NCI-H345 (cell line): ENCODE measurements at regions not wholly inside any gene's neighbourhood (a gene's known extent, or its start where the extent isn't known, plus 50 kb on each side); places are given as distances from the start of the nearest gene placed in this dataset.

Experiments
- DNase-seq: peaks from one replicate; lab custom pipeline; 2025; lab: John Stamatoyannopoulos, UW

DNA sequence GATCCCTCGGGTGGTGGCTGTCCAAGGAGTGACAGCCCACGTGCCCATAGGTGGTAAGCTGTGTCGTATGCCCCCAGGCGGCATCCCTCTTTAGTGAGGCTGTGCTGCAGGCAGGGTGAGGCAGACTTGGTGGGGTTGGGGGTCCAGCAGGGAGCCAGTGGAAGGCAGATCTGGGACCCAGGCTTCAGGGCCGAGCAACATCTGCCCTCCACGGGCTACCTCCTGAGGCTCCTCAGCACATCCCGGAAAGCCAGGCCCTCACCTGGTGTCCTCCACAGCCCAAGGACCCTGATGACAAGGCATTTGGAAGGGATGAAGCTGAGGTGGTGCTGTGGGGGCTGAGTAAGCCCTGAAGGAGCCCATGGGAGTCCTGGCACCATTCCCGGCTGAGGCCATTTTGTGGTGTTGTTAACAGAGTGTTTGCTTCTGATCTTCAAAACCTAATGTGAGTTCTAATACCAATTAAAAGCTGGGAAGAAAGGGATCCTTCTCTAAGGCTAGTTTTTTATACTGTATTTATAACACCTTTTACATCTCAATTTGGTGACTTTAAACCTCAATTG, 295.8 kb upstream of the IRX2 start:
- DNase-seq: no peak

DNA sequence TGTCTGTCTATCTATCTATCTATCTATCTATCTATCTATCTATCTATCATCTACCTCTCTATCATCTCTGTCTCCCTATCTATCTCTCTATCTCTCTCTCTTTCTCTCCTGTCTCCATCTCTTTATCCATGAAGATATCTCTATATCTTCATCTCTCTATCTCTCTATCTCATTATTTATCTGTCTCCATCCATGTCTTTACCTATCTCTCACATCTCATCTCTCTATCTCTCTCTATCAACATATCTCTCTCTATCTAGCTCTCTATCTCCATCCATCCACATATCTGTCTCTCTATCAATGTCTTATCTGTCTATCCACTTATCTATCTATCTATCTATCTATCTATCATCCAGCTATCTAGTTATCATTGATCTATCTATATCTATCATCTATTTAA, 292.1 kb upstream of the IRX2 start:
- no peak for DNase-seq

DNA sequence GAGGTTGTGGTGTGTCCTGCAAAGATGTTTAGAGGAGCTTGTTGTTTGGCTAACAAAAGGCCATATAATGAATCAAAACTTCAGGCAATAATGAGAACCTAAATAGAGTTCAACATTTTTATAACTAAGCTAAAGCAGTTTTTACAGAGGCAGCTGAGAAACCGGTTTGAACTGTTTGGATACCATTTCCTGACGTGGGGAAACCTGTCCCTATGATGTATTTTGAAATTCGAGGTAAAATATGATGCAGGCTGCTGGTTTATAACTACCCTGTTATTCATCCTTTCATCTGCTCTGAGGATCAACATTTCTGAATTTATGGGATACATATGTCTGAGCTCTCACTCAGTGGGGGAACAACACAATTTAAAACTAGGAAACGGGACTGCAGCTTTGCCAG, 289.5 kb upstream of the IRX2 start:
- no peak for DNase-seq

DNA sequence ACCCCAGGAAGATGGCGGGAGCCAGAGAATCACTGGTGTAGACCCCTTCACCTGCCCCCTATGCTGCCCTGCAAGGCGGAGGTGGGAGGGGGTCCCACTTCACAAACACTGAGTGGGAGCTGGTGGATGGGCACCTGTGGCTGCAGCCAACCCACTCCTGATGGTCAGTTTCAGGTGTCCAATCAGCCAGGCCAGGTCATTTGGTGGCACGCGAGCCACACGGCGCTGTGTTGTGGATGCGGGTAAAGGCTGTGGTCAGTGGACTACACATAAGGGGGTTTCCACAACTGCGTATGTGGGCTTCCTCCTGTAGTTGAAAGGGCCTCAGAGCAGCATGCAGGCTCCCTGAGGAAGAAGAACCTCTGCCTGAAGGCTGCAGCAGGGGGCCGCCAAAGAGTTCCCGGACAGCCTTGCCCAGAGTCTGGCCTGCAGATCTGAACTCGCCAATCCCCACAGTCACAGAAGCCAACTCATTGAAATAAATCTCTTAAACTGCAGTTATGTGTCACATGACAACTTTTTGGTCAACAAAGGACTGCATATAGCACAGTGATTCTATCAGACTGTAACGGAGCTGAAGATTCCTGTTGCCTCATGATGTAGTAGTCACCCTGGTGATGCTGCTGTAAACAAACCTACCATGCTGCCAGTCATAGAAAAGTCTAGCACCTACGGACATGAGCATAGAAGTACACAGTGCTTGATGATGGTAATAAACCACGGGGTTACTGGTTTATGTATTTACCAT, 284.7 kb upstream of the IRX2 start:
- no peak for DNase-seq

DNA sequence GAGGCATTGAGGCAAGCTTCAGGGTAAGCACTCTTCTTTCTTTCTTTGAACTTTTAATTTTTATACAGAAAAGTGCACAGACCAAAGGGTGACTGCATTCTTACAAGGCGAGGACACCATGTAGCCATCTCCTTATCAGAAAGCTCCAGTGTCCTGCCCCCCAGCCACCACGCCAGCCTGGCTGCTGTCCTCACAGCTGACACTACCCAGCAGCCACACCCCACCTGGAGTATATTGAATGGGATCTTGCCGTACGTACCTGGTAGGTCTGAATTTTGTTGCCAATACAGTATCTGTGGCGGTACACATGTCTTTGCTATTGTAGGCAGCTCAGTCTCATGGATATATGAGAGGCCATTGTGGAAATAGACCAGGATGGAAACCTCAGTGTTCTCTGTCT, 284.0 kb upstream of the IRX2 start:
- no peak for DNase-seq

DNA sequence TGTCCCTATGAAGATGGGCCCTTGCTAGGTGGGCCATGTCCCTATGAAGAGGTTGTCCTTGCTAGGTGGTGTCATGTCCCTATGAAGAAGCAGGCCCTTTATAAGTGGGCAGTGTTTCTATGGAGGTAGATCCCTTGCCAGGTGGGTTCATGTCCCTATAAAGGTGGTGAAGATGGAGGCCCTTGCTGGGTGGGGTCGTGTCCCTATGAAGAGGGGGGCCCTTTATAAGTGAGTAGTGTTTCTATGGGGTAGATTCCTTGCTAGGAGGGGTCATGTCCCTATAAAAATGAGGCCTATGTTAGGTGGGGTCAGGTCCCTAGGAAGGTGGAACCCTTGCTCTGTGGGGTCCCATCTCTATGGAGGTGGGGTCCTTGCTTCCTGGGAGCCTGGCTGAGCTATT, 283.4 kb upstream of the IRX2 start:
- no peak for DNase-seq

DNA sequence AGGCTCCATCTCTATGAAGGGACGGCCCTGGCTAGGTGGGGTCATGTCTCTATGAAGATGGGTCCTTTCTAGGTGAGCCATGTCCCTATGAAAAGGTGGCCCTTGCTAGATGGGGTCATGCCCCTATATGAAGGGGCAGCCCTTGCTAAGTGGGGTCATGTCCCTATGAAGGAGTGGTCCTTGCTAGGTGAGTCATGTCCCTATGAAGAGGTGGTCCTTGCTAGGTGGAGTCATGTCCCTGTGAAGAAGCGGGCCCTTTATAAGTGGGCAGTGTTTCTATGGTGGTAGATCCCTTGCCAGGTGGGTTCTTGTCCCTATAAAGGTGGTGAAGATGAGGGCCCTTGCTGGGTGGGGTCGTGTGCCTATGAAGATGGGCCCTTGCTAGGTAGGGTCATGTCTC, 283.0 kb upstream of the IRX2 start:
- no peak for DNase-seq

DNA sequence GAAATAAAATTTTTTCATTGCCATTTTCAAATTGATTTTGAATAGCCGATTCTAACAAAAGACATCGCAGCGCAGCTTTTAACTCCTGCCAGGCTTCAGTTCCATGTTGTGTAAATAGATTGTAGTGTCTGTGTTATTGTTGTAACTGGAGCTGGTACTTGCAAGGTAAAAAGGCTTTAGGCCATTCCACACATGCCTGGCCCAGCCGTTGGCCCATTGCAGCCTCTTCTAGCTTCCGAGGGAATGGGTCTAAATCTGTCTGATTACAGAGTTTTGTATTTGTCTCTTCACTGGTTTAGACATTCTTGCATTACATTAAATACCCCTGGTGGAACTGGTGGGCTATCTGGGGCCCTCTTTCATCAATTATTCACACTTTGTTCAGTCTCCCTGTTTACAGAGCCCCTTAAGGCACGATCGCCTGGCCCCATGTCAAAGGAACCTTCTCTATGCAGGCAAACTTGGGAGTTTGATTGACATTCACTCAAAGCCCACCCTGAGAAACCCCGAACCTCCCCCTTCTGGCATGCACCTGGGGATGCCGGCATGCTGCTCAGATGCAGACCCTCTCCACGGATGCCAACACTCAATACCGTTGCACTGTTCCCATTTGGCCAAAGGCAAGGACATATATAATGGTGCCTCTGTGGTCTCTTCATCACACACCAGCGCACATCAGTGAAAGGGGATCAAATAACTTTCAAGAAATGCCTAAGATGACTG, 281.7 kb upstream of the IRX2 start:
- DNase-seq: peak; percentile 25

DNA sequence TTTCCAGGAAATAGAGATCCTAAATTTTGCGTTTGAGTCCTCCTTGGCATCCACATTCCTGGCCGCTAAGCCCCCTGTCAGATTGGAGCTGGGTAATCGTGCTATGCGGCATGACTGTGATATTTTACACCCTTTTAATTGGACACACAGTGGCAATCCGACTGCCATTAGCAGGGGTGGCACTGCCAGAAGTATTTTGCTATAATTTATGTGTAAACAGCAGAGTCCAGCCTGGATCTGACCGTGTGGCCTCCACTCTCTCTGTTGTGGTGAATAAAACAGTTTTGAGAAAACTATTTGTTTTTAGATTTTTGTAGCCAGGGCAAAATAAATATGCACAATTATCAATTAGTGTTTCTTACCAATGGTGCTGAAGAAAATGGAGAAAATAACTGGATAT, 281.0 kb upstream of the IRX2 start:
- no peak for DNase-seq

DNA sequence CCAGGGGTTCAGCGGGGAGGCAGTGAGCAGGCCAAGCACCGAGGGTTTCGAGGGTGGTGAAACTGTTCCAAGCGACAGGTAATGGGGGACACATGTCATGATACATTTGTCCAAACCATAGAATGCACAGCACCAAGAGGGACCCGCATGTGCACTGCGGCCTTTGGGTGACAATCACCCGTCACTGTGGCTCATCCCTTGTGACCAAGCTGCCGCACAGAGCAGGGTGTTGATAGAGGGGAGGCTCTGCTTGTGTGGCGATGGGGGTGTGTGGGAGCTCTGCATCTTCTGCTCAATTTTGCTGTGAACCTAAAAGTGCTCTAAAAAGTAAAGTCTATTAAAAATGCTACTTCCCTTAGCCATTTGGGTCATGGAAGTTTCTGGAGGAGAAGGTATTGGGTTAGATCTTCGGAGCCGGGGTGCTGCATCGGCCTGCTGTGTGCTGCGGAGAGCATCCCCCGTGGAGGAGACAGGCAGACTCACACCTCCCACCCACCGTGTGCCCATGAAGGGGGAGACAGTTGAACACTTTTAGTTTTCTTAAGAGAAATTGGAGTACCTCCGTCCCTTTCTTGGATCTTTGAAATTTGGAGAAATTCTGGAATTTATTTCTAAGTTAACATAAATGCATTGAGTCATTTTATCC, 280.4 kb upstream of the IRX2 start:
- DNase-seq: no peak

DNA sequence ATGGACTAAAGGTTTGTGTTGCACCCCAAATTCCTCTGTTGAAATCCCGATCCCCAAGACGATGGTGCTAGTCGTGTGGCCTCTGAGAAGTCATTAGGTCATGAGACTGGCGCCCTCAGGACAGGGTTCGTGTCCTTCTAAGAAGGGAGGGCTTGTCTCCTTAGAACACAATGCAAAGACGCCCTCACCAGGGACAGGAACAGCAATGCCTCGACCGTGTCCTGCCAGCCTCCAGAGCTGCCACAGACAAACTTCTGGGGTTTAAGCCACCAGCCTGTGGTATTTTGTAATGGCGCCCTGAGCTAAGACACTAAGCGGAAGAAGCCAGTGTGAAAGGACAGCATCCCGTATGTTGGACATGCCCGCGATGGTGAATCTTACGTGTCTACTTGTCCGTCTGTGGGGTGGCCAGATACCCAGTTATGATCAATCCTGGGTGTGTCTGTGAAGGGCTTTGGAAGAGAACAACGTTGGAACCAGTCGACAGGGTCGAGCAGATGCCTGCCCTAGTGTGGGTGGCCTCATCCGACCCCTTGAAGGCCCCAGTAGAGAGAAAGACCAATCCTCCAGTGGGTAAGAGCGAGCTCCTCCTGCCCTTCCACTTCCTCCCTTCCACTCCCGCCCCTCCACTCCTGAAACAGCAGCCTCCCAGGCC, 279.2 kb upstream of the IRX2 start:
- DNase-seq: no peak

DNA sequence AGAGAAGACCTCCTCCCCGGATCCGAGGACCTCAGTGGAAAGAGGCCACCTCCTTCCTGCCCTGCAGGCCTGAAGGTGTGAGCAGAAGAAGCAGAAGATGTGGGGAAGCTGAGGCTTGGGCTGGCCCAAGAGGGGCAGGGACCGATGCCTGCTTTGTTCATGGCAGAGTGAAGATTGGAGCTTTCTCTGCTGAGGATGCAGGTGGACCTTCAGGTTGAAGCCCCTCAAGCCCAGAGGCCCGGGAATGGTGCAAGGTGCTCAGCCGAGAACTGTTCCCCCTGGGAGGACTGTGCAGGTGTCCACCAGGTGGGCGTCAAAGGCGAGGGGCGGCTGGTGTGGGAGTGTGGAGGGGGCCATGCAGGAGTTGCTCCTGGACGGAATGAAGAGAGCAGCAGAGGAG, 277.9 kb upstream of the IRX2 start:
- DNase-seq: no peak

DNA sequence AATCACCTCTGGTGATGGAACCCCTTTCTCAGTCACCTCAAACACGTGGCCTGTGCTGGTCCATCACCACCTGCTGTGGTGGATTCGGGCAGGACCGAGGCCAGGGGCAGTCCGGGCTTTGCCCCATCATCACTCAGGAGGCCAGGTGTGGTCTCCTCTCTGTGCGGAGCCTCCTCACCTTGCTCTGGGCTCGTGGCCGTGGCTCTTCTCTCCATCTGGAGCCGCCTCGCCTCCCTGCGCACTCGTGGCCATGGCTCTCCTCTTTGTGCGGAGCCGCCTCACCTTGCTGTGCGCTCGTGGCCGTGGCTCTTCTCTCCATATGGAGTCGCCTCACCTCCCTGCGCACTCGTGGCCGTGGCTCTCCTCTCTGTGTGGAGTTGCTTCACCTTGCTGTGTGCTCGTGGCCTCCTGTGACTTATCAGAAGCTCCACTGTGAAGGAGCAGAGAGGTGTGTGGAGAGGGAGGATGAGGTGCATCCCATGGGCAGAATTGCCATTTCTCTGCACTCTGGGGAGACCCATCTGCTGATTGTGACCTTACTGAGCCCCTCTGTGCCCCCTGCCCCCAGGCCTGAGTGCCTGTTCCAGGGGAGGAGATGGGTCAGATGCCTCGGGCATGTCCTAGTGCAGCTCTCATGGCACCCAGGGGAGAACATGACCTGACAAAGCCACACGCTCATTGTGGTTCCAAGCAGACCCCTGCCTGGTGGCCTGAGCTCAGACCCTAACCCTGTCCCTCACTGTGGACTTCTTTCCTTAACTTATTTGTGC, 276.6 kb upstream of the IRX2 start:
- DNase-seq: no peak

DNA sequence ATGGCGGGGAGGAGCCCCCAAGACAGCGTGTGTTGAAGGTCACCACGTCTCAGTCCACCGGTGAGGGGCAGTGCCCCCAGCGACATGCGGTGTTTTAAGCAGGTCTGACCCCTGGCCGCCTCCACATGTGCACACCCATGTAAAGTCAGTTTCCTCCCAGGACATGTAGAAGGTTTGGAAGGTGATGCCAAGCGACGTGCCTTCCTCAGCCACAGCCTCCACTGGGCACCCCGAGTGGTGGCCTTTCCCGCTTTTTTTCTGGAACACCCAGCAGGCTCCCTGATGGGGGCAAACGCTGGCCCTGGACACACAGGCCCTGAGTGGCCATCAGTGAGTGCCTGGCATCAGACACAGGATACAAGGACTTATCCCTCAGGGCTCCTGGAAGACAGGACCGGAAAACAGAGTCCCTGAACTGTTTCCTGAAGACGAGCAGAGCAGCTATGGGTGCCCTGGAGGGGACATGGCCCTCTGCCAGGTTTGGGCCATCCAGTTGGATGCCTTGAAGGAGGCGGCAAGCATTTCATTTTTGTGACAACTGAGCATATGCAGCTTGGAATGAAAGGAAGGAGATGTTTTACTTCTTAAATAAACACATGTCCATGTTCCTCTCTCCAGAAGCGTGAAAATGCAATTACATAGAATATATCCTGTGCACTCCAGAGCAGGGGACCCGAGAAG, 275.8 kb upstream of the IRX2 start:
- DNase-seq: no peak

DNA sequence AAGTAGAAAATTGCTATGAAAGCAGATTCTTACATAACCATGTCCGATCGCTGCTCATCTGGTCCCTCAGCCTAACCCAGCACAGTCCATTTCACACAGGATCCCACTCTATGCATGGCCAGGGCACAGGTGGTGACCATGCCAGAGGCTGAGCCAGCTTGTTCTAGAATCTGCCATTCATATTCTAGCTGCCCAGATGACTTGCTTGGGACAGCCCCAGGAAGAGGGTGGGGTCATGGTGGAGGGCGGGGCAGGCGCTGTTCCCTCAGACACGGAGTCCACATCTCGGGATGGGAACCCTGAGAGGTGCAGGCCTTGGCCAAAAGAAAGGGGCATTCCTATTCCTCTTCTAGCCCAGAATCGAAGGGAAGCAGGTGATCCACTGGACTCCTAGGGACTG, 275.2 kb upstream of the IRX2 start:
- DNase-seq: no peak

DNA sequence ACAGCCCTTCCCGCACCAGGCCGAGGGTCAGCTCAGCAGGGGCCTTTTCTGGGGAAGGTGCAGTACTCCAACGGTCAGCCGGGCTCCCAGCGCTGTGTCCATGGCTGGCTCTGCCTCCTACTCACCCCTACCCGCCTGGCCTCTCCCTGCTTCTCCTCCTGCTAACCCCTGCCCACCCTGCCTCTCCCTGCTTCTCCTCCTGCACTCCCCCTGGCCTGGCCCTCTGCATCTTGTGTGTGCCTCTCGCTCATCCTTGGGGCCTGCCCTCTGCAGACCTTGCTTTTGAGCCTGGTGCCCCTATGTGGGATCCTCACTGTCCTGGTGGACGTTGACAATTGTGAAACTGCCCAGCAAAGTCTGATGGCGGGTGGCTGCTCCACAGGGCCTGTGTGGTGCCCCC, 274.6 kb upstream of the IRX2 start:
- no peak for DNase-seq

DNA sequence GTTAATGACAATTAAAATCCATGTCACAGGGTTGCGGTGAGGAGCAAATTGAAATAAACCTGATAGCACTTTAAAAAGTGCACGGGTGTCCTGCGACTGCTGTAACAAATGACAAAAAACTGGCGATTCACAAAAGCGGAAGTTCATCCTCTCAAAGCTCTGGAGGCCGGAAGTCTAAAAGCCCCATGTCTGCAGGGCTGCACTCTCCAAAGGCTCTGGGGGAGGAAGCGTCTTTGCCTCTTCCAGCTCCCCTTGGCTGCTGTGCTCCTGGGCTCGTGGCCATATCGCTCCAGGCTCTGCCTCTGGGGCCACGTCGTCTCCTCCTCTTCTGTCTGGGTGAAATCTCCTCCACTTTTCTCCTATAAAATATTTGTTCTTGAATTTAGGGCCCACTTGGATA, 273.9 kb upstream of the IRX2 start:
- DNase-seq: no peak

DNA sequence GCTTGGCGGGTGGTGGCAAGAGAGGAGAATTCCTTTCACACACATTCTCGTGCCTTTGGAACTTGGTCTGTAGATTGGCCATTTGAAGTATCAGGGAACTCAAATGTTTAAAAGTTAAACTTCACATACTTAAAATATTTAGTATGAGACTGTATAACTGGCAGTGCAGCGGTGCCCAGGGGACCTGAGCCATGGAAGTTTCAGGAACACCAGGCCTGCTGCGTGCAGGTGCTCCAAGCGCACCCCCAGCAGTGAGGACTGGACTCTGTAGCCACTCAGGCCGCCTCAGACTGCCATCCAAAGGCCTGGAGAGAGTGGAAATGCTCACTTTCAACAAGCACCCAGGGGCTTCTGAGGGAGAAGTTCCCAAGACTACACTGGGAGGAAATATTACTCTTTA, 273.5 kb upstream of the IRX2 start:
- DNase-seq: no peak

DNA sequence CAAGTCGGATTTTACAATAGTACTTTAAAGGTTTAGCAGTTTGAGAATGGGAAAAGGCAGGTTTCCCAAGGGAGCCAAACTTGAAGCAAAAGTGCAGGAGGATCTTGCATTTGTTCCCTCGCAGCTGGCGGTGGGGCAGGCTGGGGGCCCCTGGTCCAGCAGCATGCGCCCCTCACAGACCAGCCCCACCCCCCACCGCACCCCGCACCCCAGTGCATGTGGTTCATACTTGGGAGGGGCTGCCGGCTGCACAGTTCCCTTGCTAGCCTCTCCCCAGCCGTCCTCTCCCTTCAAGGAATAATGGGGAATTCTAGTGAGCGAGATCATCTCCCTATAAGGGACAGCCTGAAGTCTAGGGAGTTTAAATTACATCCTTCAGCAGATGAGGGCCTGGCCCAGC, 273.1 kb upstream of the IRX2 start:
- DNase-seq: no peak

DNA sequence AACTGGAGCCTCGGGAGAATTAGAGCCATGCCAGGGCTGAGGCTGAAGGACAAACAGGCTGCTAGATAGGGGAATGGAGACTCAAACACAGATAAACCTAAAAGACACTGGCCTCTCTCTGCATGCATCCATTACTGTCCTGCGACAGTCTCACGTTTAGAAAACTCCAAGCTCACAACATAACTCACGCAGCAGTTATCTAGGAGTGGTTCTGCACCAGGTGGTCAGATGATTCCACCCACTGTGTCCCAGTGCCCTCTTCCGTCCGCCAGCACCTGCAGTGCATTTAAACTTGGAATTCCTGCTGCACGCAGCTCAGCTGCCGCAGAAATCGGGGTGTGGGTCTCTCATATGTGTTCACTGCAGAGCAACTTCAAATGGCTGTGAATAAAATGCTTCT, 272.6 kb upstream of the IRX2 start:
- DNase-seq: no peak

DNA sequence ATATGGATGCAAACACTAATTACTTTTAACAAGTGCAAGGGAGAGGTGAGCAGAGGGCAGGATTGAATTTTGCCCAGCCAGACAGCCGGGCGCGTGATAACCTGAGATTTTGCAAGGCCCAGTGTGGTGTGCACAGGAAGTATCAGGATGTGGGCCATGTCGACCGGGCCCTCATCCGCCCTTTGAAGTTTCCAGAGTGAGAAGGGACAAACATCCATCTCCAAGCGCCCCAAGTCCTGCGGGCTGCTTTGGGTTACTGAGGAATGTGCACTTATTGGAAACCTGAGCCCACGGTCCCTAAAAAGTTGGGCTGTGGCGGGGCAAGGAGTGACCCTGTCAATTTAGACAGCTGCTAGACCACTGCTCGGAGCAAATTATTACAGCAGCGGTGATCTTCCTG, 272.2 kb upstream of the IRX2 start:
- no peak for DNase-seq
